A673 (cell line): ENCODE measurements at regions not wholly inside any gene's neighbourhood (a gene's known extent, or its start where the extent isn't known, plus 50 kb on each side); places are given as distances from the start of the nearest gene placed in this dataset.

Experiments
- BruUV-seq: library from RNA; stranded (reverse); fragments of 400-500 nt; replicated peaks from 2 replicates; lab custom pipeline; 2021; lab: Mats Ljungman, UMichigan
- CTCF ChIA-PET: fragments of 300-600 bp; sonication (Branson Sonifier 250); formaldehyde crosslinking; loops from one replicate; lab custom pipeline; 2022; ENCODE audit warnings: antibody characterized with exemption; lab: Charles Lee
- POLR2A ChIA-PET: fragments of 300-600 bp; sonication (Branson Sonifier 250); formaldehyde crosslinking; loops from one replicate; lab custom pipeline; 2022; ENCODE audit warnings: antibody characterized with exemption; ENCODE audit not compliant: low non-redundant PET; lab: Charles Lee
- DNase-seq: peaks from one replicate; pipeline ENCODE4 v3.0.0-alpha.2; 2015; ENCODE audit warnings: low spot score
- H3K27ac ChIP-seq: fragments of 200-600 bp; sonication (generic); 2 replicates; pipeline ENCODE4 v1.5.1; 2016; ENCODE audit warnings: mixed run types, low read depth, mild to moderate bottlenecking, mixed read lengths, antibody characterized with exemption, low read length; ENCODE audit not compliant: poor library complexity, severe bottlenecking
- H3K27me3 ChIP-seq: fragments of 200-600 bp; sonication (generic); replicated peaks from 2 replicates; pipeline ENCODE4 v1.6.1; 2017; ENCODE audit warnings: mixed run types, low read depth, mild to moderate bottlenecking, mixed read lengths, antibody characterized with exemption, low read length; ENCODE audit not compliant: insufficient read depth, poor library complexity
- H3K36me3 ChIP-seq: fragments of 200-600 bp; sonication (generic); 2 replicates; pipeline ENCODE4 v1.6.1; 2016; ENCODE audit warnings: mixed run types, mild to moderate bottlenecking, mixed read lengths, antibody characterized with exemption, low read length; ENCODE audit not compliant: insufficient read depth, poor library complexity, severe bottlenecking
- H3K4me1 ChIP-seq: fragments of 200-600 bp; sonication (generic); 2 replicates; pipeline ENCODE4 v1.6.1; 2017; ENCODE audit warnings: mixed run types, mild to moderate bottlenecking, mixed read lengths, antibody characterized with exemption, low read length; ENCODE audit not compliant: insufficient read depth, poor library complexity, severe bottlenecking
- H3K4me3 ChIP-seq: fragments of 200-600 bp; sonication (generic); 2 replicates; pipeline ENCODE4 v1.5.1; 2016; ENCODE audit warnings: low read depth, mixed run types, mild to moderate bottlenecking, mixed read lengths, low read length; ENCODE audit not compliant: poor library complexity, severe bottlenecking
- H3K9me3 ChIP-seq: fragments of 200-600 bp; sonication (generic); 2 replicates; pipeline ENCODE4 v1.6.1; 2016; ENCODE audit warnings: mixed run types, low read depth, mild to moderate bottlenecking, mixed read lengths, antibody characterized with exemption, low read length; ENCODE audit not compliant: poor library complexity, severe bottlenecking
- CTCF ChIP-seq: fragments of 300-800, 200-600 bp; sonication (generic); conservative IDR thresholded peaks from 2 replicates; pipeline ENCODE4 v1.5.1; 2017; ENCODE audit warnings: low read depth, mild to moderate bottlenecking, antibody characterized with exemption, low read length, moderate library complexity, mixed read lengths
- EZH2 ChIP-seq: fragments of 200-600 bp; sonication (generic); IDR thresholded peaks from 2 replicates; pipeline ENCODE4 v1.6.1; 2017; ENCODE audit warnings: borderline replicate concordance, low read depth, mild to moderate bottlenecking, mixed read lengths, antibody characterized with exemption, low read length; ENCODE audit not compliant: poor library complexity, severe bottlenecking
- intact Hi-C: fragments of 100-400 bp; cut with micrococcal nuclease; formaldehyde crosslinking; loops from one replicate; pipeline ENCODE4 v1.10.0; 2022; ENCODE audit not compliant: unreplicated experiment

- H3K4me3 ChIP-seq = no peak overlapping the region
- H3K36me3 ChIP-seq = no peaks in the 10 kb centered on the region
- no peak for TF ChIP-seq EZH2
- DNase-seq = no peak
- CTCF ChIA-PET = no interaction called here
- intact Hi-C loops = no loop called here
- no peaks in the 10 kb centered on the region for H3K9me3 ChIP-seq
- no TSS peak for BruUV-seq
- POLR2A ChIA-PET = interaction anchor here (0.6 kb wide), 1 partner anchor 278 kb away, joined by 4 read pairs; no protein-coding TSS in a partner anchor
- H3K4me1 ChIP-seq = peaks cover 21% of the 10 kb centered on the region
- no peaks in the 10 kb centered on the region for H3K27me3 ChIP-seq
- no peak overlapping the region for H3K27ac ChIP-seq
Measured at GRCh38 chr6:44049989-44050871, 77.0 kb downstream of the MRPL14 start.

GRCh38 chr6:44049163-44049988 lies 77.9 kb downstream of the MRPL14 start:
- Histone ChIP-seq H3K27me3 (no peaks in the 10 kb centered on the region), H3K4me3 (no peak overlapping the region), H3K36me3 (no peaks in the 10 kb centered on the region), H3K4me1 (peaks cover 13% of the 10 kb centered on the region), H3K27ac (no peak overlapping the region), H3K9me3 (no peaks in the 10 kb centered on the region)
- DNase-seq = no peak
- POLR2A ChIA-PET = no interaction called here
- no peak for TF ChIP-seq EZH2
- no peak for TF ChIP-seq CTCF
- no TSS peak for BruUV-seq
- CTCF ChIA-PET = no interaction called here
- intact Hi-C loops = no loop called here

- H3K4me3 ChIP-seq = no peak overlapping the region
- DNase-seq = no peak
- ChIA-PET POLR2A (no interaction called here), CTCF (no interaction called here)
- no peaks in the 10 kb centered on the region for H3K9me3 ChIP-seq
- intact Hi-C loops = no loop called here
- H3K4me1 ChIP-seq = peaks cover 16% of the 10 kb centered on the region
- no peaks in the 10 kb centered on the region for H3K36me3 ChIP-seq
- no peak for TF ChIP-seq EZH2
- TF ChIP-seq CTCF = no peak
- H3K27me3 ChIP-seq = no peaks in the 10 kb centered on the region
- BruUV-seq = no TSS peak
- no peak overlapping the region for H3K27ac ChIP-seq
Measured at GRCh38 chr6:44048277-44048676, 79.0 kb downstream of the MRPL14 start.
